ENCODE measurements at regions not wholly inside any gene's neighbourhood (a gene's known extent, or its start where the extent isn't known, plus 50 kb on each side); places are given as distances from the start of the nearest gene placed in this dataset.

DNA sequence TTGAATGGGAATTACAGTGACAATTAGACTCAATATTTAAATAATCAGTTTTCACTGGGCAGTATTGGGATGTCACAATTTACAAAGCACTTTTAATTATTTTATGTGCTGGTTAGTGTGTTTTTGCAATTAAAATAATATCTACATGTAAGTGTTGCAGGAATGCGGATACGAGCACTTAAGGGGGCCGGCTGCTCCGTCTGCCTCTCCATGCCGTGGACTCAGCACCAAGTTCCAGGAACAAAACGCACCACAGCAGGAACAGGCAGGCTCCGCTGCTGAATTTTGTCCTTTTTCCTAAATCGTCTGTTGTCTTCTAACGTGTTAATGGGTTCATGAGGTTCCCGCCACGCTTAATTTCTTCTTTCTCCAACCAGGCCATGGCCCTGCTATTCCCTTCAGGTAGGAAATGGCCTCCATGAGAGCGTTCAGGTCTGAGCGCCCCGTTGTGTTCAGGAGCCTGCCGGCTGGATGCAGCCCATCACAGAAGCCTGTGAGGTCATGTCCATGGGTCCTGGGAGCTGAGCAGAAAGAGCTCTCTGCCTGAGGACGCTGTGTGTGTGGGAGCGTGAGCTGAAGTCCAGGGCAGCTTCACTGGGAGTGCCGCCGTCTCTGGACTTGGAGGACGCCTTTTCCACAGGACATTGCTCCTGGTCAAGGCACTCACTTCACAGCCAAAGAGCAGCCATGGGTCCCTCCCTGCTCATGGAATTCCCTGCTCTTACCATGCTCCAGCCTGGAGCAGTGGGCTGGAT is 730.3 kb downstream of the BRD1 start:
- TF ChIP-seq, protein P1, sequence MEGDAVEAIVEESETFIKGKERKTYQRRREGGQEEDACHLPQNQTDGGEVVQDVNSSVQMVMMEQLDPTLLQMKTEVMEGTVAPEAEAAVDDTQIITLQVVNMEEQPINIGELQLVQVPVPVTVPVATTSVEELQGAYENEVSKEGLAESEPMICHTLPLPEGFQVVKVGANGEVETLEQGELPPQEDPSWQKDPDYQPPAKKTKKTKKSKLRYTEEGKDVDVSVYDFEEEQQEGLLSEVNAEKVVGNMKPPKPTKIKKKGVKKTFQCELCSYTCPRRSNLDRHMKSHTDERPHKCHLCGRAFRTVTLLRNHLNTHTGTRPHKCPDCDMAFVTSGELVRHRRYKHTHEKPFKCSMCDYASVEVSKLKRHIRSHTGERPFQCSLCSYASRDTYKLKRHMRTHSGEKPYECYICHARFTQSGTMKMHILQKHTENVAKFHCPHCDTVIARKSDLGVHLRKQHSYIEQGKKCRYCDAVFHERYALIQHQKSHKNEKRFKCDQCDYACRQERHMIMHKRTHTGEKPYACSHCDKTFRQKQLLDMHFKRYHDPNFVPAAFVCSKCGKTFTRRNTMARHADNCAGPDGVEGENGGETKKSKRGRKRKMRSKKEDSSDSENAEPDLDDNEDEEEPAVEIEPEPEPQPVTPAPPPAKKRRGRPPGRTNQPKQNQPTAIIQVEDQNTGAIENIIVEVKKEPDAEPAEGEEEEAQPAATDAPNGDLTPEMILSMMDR (IDR thresholded peaks at IDR 0.05), result no peak
- no peak for TF ChIP-seq EZH2 (IDR thresholded peaks at IDR 0.05; ENCODE audit: borderline replicate concordance, insufficient read depth, low read depth, low read length, poor library complexity, severe bottlenecking)
